Esophagus muscularis mucosa (tissue), 4 donors: ENCODE measurements at regions not wholly inside any gene's neighbourhood (a gene's known extent, or its start where the extent isn't known, plus 50 kb on each side); places are given as distances from the start of the nearest gene placed in this dataset.

Experiments used
- CTCF ChIP-seq, 3 experiments: fragments of 200-600 bp in 2 of 3; fragments of 450-650 bp in 1 of 3; sonication (generic) in 2 of 3; IDR thresholded peaks; one replicate each; pipeline ENCODE4 v1.5.1; 2017 to 2019; ENCODE audit warnings: antibody characterized with exemption in 3 of 3, mild to moderate bottlenecking in 2 of 3, moderate library complexity in 1 of 3
- EP300 ChIP-seq: sonication (generic); formaldehyde crosslinking; IDR thresholded peaks from one replicate; pipeline ENCODE4 v1.6.1; 2017; ENCODE audit warnings: antibody characterized with exemption
- POLR2A ChIP-seq: fragments of 450-650 bp; IDR thresholded peaks from one replicate; pipeline ENCODE4 v1.6.1; 2017; ENCODE audit warnings: antibody characterized with exemption, moderate library complexity, mild to moderate bottlenecking, low read depth

- TF ChIP-seq CTCF (IDR thresholded peaks at IDR 0.05): no peak
- no peak for TF ChIP-seq POLR2A
- TF ChIP-seq EP300: no peak
Measured at GRCh38 chr5:99621772-99622681, 693.2 kb upstream of the CHD1 start.
